ENCODE measurements at regions not wholly inside any gene's neighbourhood (a gene's known extent, or its start where the extent isn't known, plus 50 kb on each side); places are given as distances from the start of the nearest gene placed in this dataset.

GRCh38 chr2:18731666-18732065 is 142.3 kb upstream of the NT5C1B start:
- TF ChIP-seq, protein P1, sequence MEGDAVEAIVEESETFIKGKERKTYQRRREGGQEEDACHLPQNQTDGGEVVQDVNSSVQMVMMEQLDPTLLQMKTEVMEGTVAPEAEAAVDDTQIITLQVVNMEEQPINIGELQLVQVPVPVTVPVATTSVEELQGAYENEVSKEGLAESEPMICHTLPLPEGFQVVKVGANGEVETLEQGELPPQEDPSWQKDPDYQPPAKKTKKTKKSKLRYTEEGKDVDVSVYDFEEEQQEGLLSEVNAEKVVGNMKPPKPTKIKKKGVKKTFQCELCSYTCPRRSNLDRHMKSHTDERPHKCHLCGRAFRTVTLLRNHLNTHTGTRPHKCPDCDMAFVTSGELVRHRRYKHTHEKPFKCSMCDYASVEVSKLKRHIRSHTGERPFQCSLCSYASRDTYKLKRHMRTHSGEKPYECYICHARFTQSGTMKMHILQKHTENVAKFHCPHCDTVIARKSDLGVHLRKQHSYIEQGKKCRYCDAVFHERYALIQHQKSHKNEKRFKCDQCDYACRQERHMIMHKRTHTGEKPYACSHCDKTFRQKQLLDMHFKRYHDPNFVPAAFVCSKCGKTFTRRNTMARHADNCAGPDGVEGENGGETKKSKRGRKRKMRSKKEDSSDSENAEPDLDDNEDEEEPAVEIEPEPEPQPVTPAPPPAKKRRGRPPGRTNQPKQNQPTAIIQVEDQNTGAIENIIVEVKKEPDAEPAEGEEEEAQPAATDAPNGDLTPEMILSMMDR (IDR thresholded peaks at IDR 0.05): no peak
- no peak for TF ChIP-seq POLR2A (IDR thresholded peaks at IDR 0.05)
